Fibroblast of pulmonary artery (primary cell): ENCODE measurements at regions not wholly inside any gene's neighbourhood (a gene's known extent, or its start where the extent isn't known, plus 50 kb on each side); places are given as distances from the start of the nearest gene placed in this dataset.
A peak's percentile ranks its signal among the peaks of the same experiment; 100 is the strongest.

Experiments
- DNase-seq: peaks from one replicate; pipeline ENCODE4 v3.0.0-alpha.2; 2010; ENCODE audit warnings: low read depth
- H3K4me3 ChIP-seq: replicated peaks from 2 replicates; pipeline ENCODE4 v1.5.1; 2011; ENCODE audit warnings: low read depth, mild to moderate bottlenecking, control low read depth, low read length, moderate library complexity
- TF ChIP-seq, protein P1 (sequence below): IDR thresholded peaks from 2 replicates; pipeline ENCODE4 v1.5.1; 2011; ENCODE audit warnings: mild to moderate bottlenecking, control low read depth, low read length, inconsistent platforms; ENCODE audit errors: missing control alignments

DNA sequence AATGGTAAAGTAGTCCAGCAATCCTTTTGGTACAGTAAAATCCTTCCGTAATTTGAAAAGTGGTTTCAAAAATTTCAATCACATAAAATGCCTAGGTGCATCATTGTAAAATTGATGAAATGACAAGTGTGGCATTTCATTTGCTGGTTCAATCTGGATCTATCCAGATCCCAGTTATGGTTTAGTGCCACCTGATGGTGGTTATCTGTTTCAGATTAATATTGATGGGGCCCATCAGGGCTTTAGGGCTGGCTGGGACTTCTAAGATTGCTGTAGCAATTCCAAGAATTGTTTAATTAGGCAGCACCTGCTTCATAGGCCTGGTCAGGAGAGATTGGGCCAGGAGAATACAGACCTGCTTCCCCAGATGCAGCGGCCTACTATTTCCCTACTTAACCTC lies 55.5 kb upstream of the PIK3C3 start:
- TF ChIP-seq, protein P1, sequence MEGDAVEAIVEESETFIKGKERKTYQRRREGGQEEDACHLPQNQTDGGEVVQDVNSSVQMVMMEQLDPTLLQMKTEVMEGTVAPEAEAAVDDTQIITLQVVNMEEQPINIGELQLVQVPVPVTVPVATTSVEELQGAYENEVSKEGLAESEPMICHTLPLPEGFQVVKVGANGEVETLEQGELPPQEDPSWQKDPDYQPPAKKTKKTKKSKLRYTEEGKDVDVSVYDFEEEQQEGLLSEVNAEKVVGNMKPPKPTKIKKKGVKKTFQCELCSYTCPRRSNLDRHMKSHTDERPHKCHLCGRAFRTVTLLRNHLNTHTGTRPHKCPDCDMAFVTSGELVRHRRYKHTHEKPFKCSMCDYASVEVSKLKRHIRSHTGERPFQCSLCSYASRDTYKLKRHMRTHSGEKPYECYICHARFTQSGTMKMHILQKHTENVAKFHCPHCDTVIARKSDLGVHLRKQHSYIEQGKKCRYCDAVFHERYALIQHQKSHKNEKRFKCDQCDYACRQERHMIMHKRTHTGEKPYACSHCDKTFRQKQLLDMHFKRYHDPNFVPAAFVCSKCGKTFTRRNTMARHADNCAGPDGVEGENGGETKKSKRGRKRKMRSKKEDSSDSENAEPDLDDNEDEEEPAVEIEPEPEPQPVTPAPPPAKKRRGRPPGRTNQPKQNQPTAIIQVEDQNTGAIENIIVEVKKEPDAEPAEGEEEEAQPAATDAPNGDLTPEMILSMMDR: no peak
- DNase-seq: no peak
- H3K4me3 ChIP-seq: no peak overlapping the region

DNA sequence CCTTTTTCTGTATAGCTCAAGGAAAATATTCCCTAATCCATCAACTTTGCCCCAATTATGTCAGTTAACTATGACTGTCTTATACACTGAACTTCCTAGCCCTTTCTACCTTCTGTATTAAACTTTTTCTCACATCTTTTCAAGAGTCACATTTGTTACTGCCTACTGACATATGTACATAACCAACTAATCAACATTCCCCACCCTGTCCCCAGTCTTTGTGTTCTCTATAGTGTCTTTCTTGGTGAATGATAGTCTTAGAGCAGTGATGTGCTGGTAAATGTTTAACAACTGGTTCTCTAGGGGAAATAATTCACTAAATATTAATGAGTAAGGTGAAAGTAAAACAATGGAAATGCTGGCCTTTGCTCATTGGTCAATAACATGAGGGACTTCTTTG lies 61.6 kb upstream of the PIK3C3 start:
- H3K4me3 ChIP-seq: no peak overlapping the region
- no peak for DNase-seq
- TF ChIP-seq, protein P1: no peak

DNA sequence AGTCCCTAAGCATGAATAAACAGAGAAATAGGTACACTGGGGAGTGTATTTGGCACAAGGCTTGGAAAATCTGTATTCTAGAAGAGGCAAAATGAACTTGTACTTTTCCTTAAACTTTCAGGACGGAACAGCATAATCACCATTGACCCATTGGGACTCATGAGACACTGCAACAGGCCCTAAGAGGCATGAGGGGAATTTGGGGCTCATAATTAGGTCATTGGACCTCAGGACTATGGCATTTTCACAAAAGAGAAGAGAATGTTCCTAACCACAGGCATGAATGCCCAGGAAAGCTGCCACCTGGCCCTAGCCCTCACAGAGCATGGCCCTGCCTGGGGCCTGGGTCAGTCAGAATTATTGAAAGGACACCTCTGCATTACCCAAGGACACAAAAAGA lies 67.9 kb upstream of the PIK3C3 start:
- H3K4me3 ChIP-seq: no peak overlapping the region
- DNase-seq: no peak
- TF ChIP-seq, protein P1: no peak

DNA sequence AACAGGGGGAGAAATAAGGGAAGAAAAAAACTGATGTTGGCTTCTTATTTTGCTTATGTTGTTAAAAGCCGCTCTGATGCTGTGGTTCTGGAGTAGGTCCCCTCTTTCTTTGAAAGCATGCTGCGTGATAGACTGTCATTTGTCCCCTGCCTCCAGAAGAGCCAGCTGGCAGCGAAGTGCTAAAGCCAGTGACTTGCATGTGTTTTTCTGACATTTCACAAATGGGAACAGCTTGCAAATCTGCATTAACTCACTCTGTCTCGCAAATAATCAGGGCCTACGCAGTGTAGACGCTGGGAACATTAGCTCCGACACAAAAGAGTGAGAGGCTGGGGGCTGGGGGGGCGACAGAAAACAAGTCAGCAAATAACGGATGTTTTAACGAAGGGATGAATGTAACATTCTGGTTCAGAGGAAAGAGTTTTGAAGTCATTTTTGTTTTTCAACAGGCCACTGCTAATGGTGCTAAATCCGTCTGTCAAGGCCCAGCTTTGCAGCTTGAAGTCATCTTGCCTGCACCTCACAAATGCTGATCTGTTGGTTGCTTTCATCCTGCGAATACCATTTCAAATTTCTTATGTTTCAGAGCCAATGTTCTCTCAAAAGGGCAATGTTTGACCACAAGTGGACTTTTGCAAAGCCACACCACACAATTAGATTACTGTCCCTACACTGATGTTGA lies 68.8 kb upstream of the PIK3C3 start:
- DNase-seq: no peak
- no peak overlapping the region for H3K4me3 ChIP-seq
- TF ChIP-seq, protein P1: no peak

DNA sequence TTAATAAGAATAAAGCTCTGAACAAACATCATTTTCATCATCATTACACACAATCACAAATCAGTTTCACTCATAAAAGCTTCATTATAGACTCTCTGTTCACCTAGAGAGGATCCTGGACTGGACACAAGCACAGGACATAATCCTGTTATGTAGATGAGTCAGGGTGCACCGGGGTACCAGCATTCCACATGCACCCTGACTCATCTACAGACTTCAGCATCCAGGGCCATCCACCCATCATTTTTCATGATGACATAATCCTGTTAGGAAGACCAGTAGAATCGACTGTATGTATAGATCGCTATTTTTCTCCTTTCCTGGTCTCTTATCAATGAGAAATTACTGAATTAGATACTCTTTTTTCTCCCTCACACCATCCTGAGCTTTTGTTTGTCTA lies 73.7 kb upstream of the PIK3C3 start:
- H3K4me3 ChIP-seq: no peak overlapping the region
- TF ChIP-seq, protein P1: no peak
- peak; percentile 12 for DNase-seq

DNA sequence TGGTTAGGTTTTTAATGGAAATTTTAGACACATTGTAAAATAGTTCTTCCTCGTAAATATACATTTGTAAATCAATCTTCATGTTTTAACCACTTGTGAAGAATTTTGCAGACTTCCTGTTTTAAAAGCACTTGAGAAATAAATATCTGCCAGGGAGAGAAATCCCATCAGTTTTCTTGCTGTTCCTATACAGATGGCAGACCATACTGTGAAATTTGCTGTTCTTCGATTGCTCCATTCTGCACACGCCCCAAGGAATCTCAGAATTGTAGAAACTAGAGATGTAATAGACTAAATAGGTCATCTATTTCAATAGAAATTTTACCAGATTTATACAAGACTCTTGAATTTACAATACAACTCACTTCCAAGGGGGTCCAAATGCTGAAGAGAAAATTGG lies 75.8 kb upstream of the PIK3C3 start:
- TF ChIP-seq, protein P1: no peak
- no peak for DNase-seq
- no peak overlapping the region for H3K4me3 ChIP-seq
